ENCODE measurements at regions not wholly inside any gene's neighbourhood (a gene's known extent, or its start where the extent isn't known, plus 50 kb on each side); places are given as distances from the start of the nearest gene placed in this dataset.

- TF ChIP-seq, protein P1, sequence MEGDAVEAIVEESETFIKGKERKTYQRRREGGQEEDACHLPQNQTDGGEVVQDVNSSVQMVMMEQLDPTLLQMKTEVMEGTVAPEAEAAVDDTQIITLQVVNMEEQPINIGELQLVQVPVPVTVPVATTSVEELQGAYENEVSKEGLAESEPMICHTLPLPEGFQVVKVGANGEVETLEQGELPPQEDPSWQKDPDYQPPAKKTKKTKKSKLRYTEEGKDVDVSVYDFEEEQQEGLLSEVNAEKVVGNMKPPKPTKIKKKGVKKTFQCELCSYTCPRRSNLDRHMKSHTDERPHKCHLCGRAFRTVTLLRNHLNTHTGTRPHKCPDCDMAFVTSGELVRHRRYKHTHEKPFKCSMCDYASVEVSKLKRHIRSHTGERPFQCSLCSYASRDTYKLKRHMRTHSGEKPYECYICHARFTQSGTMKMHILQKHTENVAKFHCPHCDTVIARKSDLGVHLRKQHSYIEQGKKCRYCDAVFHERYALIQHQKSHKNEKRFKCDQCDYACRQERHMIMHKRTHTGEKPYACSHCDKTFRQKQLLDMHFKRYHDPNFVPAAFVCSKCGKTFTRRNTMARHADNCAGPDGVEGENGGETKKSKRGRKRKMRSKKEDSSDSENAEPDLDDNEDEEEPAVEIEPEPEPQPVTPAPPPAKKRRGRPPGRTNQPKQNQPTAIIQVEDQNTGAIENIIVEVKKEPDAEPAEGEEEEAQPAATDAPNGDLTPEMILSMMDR (IDR thresholded peaks at IDR 0.05) = no peak
- TF ChIP-seq POLR2A (IDR thresholded peaks at IDR 0.05) = no peak
Measured at GRCh38 chr6:126662966-126663365, 323.1 kb downstream of the CENPW start.
